Transverse colon (tissue), 3 donors: ENCODE measurements at regions not wholly inside any gene's neighbourhood (a gene's known extent, or its start where the extent isn't known, plus 50 kb on each side); places are given as distances from the start of the nearest gene placed in this dataset.
"Not testable (repeated sequence)": the region's sequence is repeated elsewhere in the genome, so short reads cannot be mapped to it uniquely, and the experiment has no call there.

Source experiments
- CTCF ChIP-seq, 5 experiments: fragments of 200-600 bp in 3 of 5; fragments of 450-650 bp in 2 of 5; sonication (generic) in 3 of 5; IDR thresholded peaks; 1 replicate in 2 of 5; 2 replicates in 3 of 5; pipeline ENCODE4 v1.5.1; 2016 to 2017; ENCODE audit warnings: antibody characterized with exemption in 5 of 5, inconsistent platforms in 3 of 5, mild to moderate bottlenecking in 2 of 5, moderate library complexity in 1 of 5
- EP300 ChIP-seq: sonication (generic); formaldehyde crosslinking; IDR thresholded peaks from one replicate; pipeline ENCODE4 v1.6.1; 2017; ENCODE audit warnings: antibody characterized with exemption, low read depth
- POLR2A ChIP-seq: fragments of 450-650 bp; IDR thresholded peaks from one replicate; pipeline ENCODE4 v1.6.1; 2016; ENCODE audit warnings: antibody characterized with exemption, mild to moderate bottlenecking, moderate library complexity

DNA sequence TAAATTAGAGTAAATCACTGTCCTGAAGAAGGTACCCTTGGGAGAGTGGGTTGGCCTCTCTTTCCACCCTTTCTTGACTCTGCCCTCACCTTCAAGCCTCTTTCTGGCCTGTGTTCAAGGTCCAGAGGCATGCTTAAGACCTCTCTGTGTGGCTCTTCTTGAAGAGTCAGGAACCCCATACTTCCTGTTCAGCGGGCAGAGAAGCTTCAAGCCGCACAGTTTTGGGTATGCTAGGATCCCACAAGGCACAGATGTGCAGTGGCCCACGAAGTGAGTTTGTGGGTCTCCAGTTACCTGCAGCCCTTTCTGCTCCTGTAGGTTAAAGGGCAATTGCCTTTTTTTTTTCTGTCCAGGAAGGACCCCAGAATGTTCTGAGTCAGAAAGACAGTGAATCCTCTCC is 113.7 kb downstream of the PPIAL4A start:
- not testable (repeated sequence) for TF ChIP-seq CTCF (IDR thresholded peaks at IDR 0.05); POLR2A; EP300
